ENCODE measurements at regions not wholly inside any gene's neighbourhood (a gene's known extent, or its start where the extent isn't known, plus 50 kb on each side); places are given as distances from the start of the nearest gene placed in this dataset.

DNA sequence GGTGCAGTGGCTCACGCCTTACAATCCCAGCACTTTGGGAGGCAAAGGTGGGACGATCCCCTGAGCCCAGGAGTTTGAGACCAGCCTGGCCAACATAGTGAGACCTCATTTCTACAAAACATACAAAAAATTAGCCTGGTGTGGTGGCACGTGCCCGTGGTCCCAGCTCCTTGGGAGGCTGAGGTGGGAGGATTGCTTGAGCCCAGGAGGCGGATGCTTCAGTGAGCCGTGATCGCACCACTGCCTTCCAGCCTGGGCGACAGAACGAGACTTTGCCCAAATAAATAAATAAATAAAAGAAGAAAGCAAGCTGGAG lies 91.7 kb upstream of the SEC11C start:
- Histone ChIP-seq H3K9me3 (ENCODE audit: control insufficient read depth in 4 of 4, low read length in 3 of 4) (no peaks in the 10 kb centered on the region), H3K4me1 (ENCODE audit: control insufficient read depth in 4 of 4, insufficient read depth in 4 of 4, low read length in 3 of 4) (peaks cover 0 to 3% (median 2%) of the 10 kb centered on the region in 4 donors), H3K27ac (ENCODE audit: low read depth in 1 of 2, low read length in 2 of 2) (no peak overlapping the region), H3K9ac (ENCODE audit: low read depth in 1 of 2, low read length in 2 of 2) (no peak overlapping the region), H3K27me3 (ENCODE audit: control insufficient read depth in 4 of 4, insufficient read depth in 4 of 4, low read length in 3 of 4) (no peaks in the 10 kb centered on the region), H3K4me3 (ENCODE audit: low read depth in 1 of 3, low read length in 3 of 3) (no peak overlapping the region), H3K36me3 (ENCODE audit: control insufficient read depth in 4 of 4, insufficient read depth in 3 of 4, low read depth in 1 of 4, low read length in 3 of 4) (no peaks in the 10 kb centered on the region)
- WGBS, result 85% methylated on average over 9 of the region's 9 CpGs
- no peak for DNase-seq (ENCODE audit: low spot score)
- TF ChIP-seq JUND (IDR thresholded peaks at IDR 0.05), result no peak
- TF ChIP-seq RXRA (IDR thresholded peaks at IDR 0.05), result no peak
- no peak for TF ChIP-seq EGR1 (IDR thresholded peaks at IDR 0.05; ENCODE audit: low read depth in 2 of 2)
- TF ChIP-seq, protein P1, sequence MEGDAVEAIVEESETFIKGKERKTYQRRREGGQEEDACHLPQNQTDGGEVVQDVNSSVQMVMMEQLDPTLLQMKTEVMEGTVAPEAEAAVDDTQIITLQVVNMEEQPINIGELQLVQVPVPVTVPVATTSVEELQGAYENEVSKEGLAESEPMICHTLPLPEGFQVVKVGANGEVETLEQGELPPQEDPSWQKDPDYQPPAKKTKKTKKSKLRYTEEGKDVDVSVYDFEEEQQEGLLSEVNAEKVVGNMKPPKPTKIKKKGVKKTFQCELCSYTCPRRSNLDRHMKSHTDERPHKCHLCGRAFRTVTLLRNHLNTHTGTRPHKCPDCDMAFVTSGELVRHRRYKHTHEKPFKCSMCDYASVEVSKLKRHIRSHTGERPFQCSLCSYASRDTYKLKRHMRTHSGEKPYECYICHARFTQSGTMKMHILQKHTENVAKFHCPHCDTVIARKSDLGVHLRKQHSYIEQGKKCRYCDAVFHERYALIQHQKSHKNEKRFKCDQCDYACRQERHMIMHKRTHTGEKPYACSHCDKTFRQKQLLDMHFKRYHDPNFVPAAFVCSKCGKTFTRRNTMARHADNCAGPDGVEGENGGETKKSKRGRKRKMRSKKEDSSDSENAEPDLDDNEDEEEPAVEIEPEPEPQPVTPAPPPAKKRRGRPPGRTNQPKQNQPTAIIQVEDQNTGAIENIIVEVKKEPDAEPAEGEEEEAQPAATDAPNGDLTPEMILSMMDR (IDR thresholded peaks at IDR 0.05; ENCODE audit: low read depth, low read length, missing input control), result no peak
- TF ChIP-seq, protein P2, sequence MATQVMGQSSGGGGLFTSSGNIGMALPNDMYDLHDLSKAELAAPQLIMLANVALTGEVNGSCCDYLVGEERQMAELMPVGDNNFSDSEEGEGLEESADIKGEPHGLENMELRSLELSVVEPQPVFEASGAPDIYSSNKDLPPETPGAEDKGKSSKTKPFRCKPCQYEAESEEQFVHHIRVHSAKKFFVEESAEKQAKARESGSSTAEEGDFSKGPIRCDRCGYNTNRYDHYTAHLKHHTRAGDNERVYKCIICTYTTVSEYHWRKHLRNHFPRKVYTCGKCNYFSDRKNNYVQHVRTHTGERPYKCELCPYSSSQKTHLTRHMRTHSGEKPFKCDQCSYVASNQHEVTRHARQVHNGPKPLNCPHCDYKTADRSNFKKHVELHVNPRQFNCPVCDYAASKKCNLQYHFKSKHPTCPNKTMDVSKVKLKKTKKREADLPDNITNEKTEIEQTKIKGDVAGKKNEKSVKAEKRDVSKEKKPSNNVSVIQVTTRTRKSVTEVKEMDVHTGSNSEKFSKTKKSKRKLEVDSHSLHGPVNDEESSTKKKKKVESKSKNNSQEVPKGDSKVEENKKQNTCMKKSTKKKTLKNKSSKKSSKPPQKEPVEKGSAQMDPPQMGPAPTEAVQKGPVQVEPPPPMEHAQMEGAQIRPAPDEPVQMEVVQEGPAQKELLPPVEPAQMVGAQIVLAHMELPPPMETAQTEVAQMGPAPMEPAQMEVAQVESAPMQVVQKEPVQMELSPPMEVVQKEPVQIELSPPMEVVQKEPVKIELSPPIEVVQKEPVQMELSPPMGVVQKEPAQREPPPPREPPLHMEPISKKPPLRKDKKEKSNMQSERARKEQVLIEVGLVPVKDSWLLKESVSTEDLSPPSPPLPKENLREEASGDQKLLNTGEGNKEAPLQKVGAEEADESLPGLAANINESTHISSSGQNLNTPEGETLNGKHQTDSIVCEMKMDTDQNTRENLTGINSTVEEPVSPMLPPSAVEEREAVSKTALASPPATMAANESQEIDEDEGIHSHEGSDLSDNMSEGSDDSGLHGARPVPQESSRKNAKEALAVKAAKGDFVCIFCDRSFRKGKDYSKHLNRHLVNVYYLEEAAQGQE (IDR thresholded peaks at IDR 0.05), result no peak
- TF ChIP-seq FOXA2 (IDR thresholded peaks at IDR 0.05), result no peak
- TF ChIP-seq FOXA1 (IDR thresholded peaks at IDR 0.05), result no peak
- TF ChIP-seq, protein P3, sequence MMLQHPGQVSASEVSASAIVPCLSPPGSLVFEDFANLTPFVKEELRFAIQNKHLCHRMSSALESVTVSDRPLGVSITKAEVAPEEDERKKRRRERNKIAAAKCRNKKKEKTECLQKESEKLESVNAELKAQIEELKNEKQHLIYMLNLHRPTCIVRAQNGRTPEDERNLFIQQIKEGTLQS (IDR thresholded peaks at IDR 0.05), result no peak
- no peak for TF ChIP-seq TAF1 (conservative IDR thresholded peaks at IDR 0.05)
- TF ChIP-seq, protein P4, sequence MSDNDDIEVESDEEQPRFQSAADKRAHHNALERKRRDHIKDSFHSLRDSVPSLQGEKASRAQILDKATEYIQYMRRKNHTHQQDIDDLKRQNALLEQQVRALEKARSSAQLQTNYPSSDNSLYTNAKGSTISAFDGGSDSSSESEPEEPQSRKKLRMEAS (IDR thresholded peaks at IDR 0.05), result no peak
- no peak for TF ChIP-seq HNF4G (IDR thresholded peaks at IDR 0.05)
- no peak for TF ChIP-seq HNF4A (conservative IDR thresholded peaks at IDR 0.05)

DNA sequence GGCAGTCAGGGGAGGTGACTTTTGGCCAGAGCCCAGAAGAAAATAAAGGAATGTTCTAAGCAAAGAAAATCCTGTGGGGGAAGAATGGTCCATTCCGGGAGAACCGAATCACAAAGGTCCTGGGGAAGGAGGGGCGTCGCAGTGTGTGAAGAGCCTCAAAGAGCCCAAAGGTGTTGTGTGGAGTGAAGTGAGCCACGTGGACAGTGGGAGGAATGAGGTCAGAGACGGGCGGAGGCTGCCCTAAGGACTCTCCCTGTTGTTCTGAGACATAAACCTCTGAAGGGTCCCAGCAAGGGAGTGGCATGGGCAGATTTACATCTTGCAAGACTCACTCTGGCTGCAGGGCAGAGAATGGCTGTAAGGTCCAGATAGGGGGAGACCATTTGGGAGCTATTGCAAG lies 91.3 kb upstream of the SEC11C start:
- H3K9me3 ChIP-seq (ENCODE audit: control insufficient read depth in 4 of 4, low read length in 3 of 4), result no peaks in the 10 kb centered on the region
- 70% methylated on average over 7 of the region's 7 CpGs for WGBS
- no peak overlapping the region for H3K9ac ChIP-seq (ENCODE audit: low read depth in 1 of 2, low read length in 2 of 2)
- no peak overlapping the region for H3K4me3 ChIP-seq (ENCODE audit: low read depth in 1 of 3, low read length in 3 of 3)
- peaks cover 0 to 7% (median 5%) of the 10 kb centered on the region in 4 donors for H3K4me1 ChIP-seq (ENCODE audit: control insufficient read depth in 4 of 4, insufficient read depth in 4 of 4, low read length in 3 of 4)
- DNase-seq (ENCODE audit: low spot score), result no peak
- no peak overlapping the region for H3K27ac ChIP-seq (ENCODE audit: low read depth in 1 of 2, low read length in 2 of 2)
- no peaks in the 10 kb centered on the region for H3K27me3 ChIP-seq (ENCODE audit: control insufficient read depth in 4 of 4, insufficient read depth in 4 of 4, low read length in 3 of 4)
- TF ChIP-seq, protein P3 (IDR thresholded peaks at IDR 0.05), result no peak
- TF ChIP-seq GABPA (IDR thresholded peaks at IDR 0.05 in 1 of 2, conservative IDR thresholded peaks at IDR 0.05 in 1 of 2) (no peak), RXRA (IDR thresholded peaks at IDR 0.05) (no peak), YY1 (IDR thresholded peaks at IDR 0.05) (no peak), HNF4G (IDR thresholded peaks at IDR 0.05) (no peak), FOXA2 (IDR thresholded peaks at IDR 0.05) (no peak), RAD21 (IDR thresholded peaks at IDR 0.05) (no peak), TAF1 (conservative IDR thresholded peaks at IDR 0.05) (no peak), NR2F2 (IDR thresholded peaks at IDR 0.05) (no peak), SP1 (IDR thresholded peaks at IDR 0.05) (no peak), FOXA1 (IDR thresholded peaks at IDR 0.05) (no peak)
- TF ChIP-seq, protein P2 (IDR thresholded peaks at IDR 0.05), result no peak
- TF ChIP-seq, protein P1 (IDR thresholded peaks at IDR 0.05; ENCODE audit: low read depth, low read length, missing input control), result no peak
- H3K36me3 ChIP-seq (ENCODE audit: control insufficient read depth in 4 of 4, insufficient read depth in 3 of 4, low read depth in 1 of 4, low read length in 3 of 4), result no peaks in the 10 kb centered on the region

All from liver (tissue), 8 donors.